ENCODE measurements at regions not wholly inside any gene's neighbourhood (a gene's known extent, or its start where the extent isn't known, plus 50 kb on each side); places are given as distances from the start of the nearest gene placed in this dataset.
"Not testable (repeated sequence)": the region's sequence is repeated elsewhere in the genome, so short reads cannot be mapped to it uniquely, and the experiment has no call there.

- H4K8ac ChIP-seq (ENCODE audit: low read length) = no peak overlapping the region
- H2AFZ ChIP-seq (ENCODE audit: low read depth, low read length) = no peak overlapping the region
- H3K4me1 ChIP-seq (ENCODE audit: control insufficient read depth, insufficient read depth, low read depth, low read length) = no peaks in the 10 kb centered on the region
- no peak overlapping the region for H2AK5ac ChIP-seq (ENCODE audit: low read length, severe bottlenecking)
- DNase-seq = no peak
- H3K9me3 ChIP-seq (ENCODE audit: control insufficient read depth, low read length) = no peaks in the 10 kb centered on the region
- H3K23ac ChIP-seq (ENCODE audit: low read length in 2 of 2) = no peak overlapping the region
- no peak overlapping the region for H2BK15ac ChIP-seq (ENCODE audit: low read depth, poor library complexity, severe bottlenecking)
- peaks cover 0 to 52% of the 10 kb centered on the region in 2 experiments for H3K27me3 ChIP-seq (ENCODE audit: control insufficient read depth in 1 of 2, insufficient read depth in 1 of 2, low read length in 2 of 2)
- H3K27ac ChIP-seq (ENCODE audit: low read length, poor library complexity, severe bottlenecking) = no peak overlapping the region
- H3K18ac ChIP-seq (ENCODE audit: low read depth in 1 of 2, low read length in 2 of 2) = no peak overlapping the region
- H3K36me3 ChIP-seq (ENCODE audit: control insufficient read depth in 1 of 2, insufficient read depth in 2 of 2, low read depth in 1 of 2, low read length in 2 of 2) = no peaks in the 10 kb centered on the region
- H2BK120ac ChIP-seq (ENCODE audit: low read depth, low read length) = no peak overlapping the region
- H2BK5ac ChIP-seq (ENCODE audit: low read depth, low read length, poor library complexity, severe bottlenecking) = no peak overlapping the region
- no peak overlapping the region for H3K4me3 ChIP-seq (ENCODE audit: insufficient read depth in 1 of 2, low read depth in 1 of 2, low read length in 2 of 2)
- H2BK12ac ChIP-seq (ENCODE audit: low read length in 2 of 2) = no peak overlapping the region
- no peak overlapping the region for H3K4me2 ChIP-seq (ENCODE audit: low read length, poor library complexity, severe bottlenecking)
- no peaks in the 10 kb centered on the region for H3K79me1 ChIP-seq (replicated peaks; ENCODE audit: low read length, poor library complexity, severe bottlenecking)
- WGBS = 80% methylated on average over 1 of the region's 3 CpGs
- H3K4ac ChIP-seq (ENCODE audit: low read depth in 1 of 2, low read length in 2 of 2) = no peak overlapping the region
- no peak overlapping the region for H4K91ac ChIP-seq (ENCODE audit: low read length)
- H3K9ac ChIP-seq (ENCODE audit: low read length) = peak overlapping the region; percentile 70
- H3K14ac ChIP-seq (ENCODE audit: low read length in 2 of 2) = no peak overlapping the region
Measured at GRCh38 chrX:40878766-40879165, 143.4 kb upstream of the MED14 start.

- DNase-seq = not testable (repeated sequence)
Measured at GRCh38 chrX:40879172-40879571, 143.8 kb upstream of the MED14 start.

GRCh38 chrX:40880712-40881111, 145.4 kb upstream of the MED14 start:
- Histone ChIP-seq H3K9ac (ENCODE audit: low read length) (no peak overlapping the region), H3K9me3 (ENCODE audit: control insufficient read depth, low read length) (no peaks in the 10 kb centered on the region), H2BK12ac (ENCODE audit: low read length in 2 of 2) (no peak overlapping the region), H3K27ac (ENCODE audit: low read length, poor library complexity, severe bottlenecking) (no peak overlapping the region), H3K27me3 (ENCODE audit: control insufficient read depth in 1 of 2, insufficient read depth in 1 of 2, low read length in 2 of 2) (peaks cover 0 to 37% of the 10 kb centered on the region in 2 experiments), H3K79me1 (replicated peaks; ENCODE audit: low read length, poor library complexity, severe bottlenecking) (no peaks in the 10 kb centered on the region), H3K23ac (ENCODE audit: low read length in 2 of 2) (no peak overlapping the region), H3K4ac (ENCODE audit: low read depth in 1 of 2, low read length in 2 of 2) (no peak overlapping the region), H3K4me1 (ENCODE audit: control insufficient read depth, insufficient read depth, low read depth, low read length) (no peaks in the 10 kb centered on the region), H3K18ac (ENCODE audit: low read depth in 1 of 2, low read length in 2 of 2) (no peak overlapping the region), H2AK5ac (ENCODE audit: low read length, severe bottlenecking) (no peak overlapping the region), H2BK5ac (ENCODE audit: low read depth, low read length, poor library complexity, severe bottlenecking) (no peak overlapping the region), H2BK120ac (ENCODE audit: low read depth, low read length) (no peak overlapping the region), H4K91ac (ENCODE audit: low read length) (no peak overlapping the region), H4K8ac (ENCODE audit: low read length) (no peak overlapping the region), H3K36me3 (ENCODE audit: control insufficient read depth in 1 of 2, insufficient read depth in 2 of 2, low read depth in 1 of 2, low read length in 2 of 2) (no peaks in the 10 kb centered on the region), H3K14ac (ENCODE audit: low read length in 2 of 2) (no peak overlapping the region), H3K4me2 (ENCODE audit: low read length, poor library complexity, severe bottlenecking) (no peak overlapping the region), H3K4me3 (ENCODE audit: insufficient read depth in 1 of 2, low read depth in 1 of 2, low read length in 2 of 2) (no peak overlapping the region), H2BK15ac (ENCODE audit: low read depth, poor library complexity, severe bottlenecking) (no peak overlapping the region), H2AFZ (ENCODE audit: low read depth, low read length) (no peak overlapping the region)
- no peak for DNase-seq
- 89% methylated on average over 3 of the region's 3 CpGs for WGBS

More at GRCh38 chrX:40879172-40879571, 143.8 kb upstream of the MED14 start:
- not testable (repeated sequence) for H3K23ac ChIP-seq (ENCODE audit: low read length in 2 of 2); H2BK120ac ChIP-seq (ENCODE audit: low read depth, low read length); H4K8ac ChIP-seq (ENCODE audit: low read length); H3K9me3 ChIP-seq (ENCODE audit: control insufficient read depth, low read length); H3K4ac ChIP-seq (ENCODE audit: low read depth in 1 of 2, low read length in 2 of 2); H2AK5ac ChIP-seq (ENCODE audit: low read length, severe bottlenecking); H2AFZ ChIP-seq (ENCODE audit: low read depth, low read length); H2BK5ac ChIP-seq (ENCODE audit: low read depth, low read length, poor library complexity, severe bottlenecking); H3K27ac ChIP-seq (ENCODE audit: low read length, poor library complexity, severe bottlenecking); H3K4me3 ChIP-seq (ENCODE audit: insufficient read depth in 1 of 2, low read depth in 1 of 2, low read length in 2 of 2); H3K79me1 ChIP-seq (replicated peaks; ENCODE audit: low read length, poor library complexity, severe bottlenecking); H3K4me2 ChIP-seq (ENCODE audit: low read length, poor library complexity, severe bottlenecking); H4K91ac ChIP-seq (ENCODE audit: low read length); H3K18ac ChIP-seq (ENCODE audit: low read depth in 1 of 2, low read length in 2 of 2); H3K36me3 ChIP-seq (ENCODE audit: control insufficient read depth in 1 of 2, insufficient read depth in 2 of 2, low read depth in 1 of 2, low read length in 2 of 2); H3K9ac ChIP-seq (ENCODE audit: low read length); H2BK15ac ChIP-seq (ENCODE audit: low read depth, poor library complexity, severe bottlenecking); H2BK12ac ChIP-seq (ENCODE audit: low read length in 2 of 2); H3K4me1 ChIP-seq (ENCODE audit: control insufficient read depth, insufficient read depth, low read depth, low read length); H3K14ac ChIP-seq (ENCODE audit: low read length in 2 of 2)
- H3K27me3 ChIP-seq (ENCODE audit: control insufficient read depth in 1 of 2, insufficient read depth in 1 of 2, low read length in 2 of 2) = peaks cover 0 to 52% of the 10 kb centered on the region in 2 experiments
- WGBS = 32% methylated on average over 4 of the region's 6 CpGs

GRCh38 chrX:40883021-40883619, 147.8 kb upstream of the MED14 start:
- no peak overlapping the region for H3K14ac ChIP-seq (ENCODE audit: low read length in 2 of 2)
- no peaks in the 10 kb centered on the region for H3K4me1 ChIP-seq (ENCODE audit: control insufficient read depth, insufficient read depth, low read depth, low read length)
- no peak for DNase-seq
- no peaks in the 10 kb centered on the region for H3K9me3 ChIP-seq (ENCODE audit: control insufficient read depth, low read length)
- no peak overlapping the region for H3K4me2 ChIP-seq (ENCODE audit: low read length, poor library complexity, severe bottlenecking)
- H2AK5ac ChIP-seq (ENCODE audit: low read length, severe bottlenecking) = no peak overlapping the region
- H3K36me3 ChIP-seq (ENCODE audit: control insufficient read depth in 1 of 2, insufficient read depth in 2 of 2, low read depth in 1 of 2, low read length in 2 of 2) = no peaks in the 10 kb centered on the region
- H3K27me3 ChIP-seq (ENCODE audit: control insufficient read depth in 1 of 2, insufficient read depth in 1 of 2, low read length in 2 of 2) = peaks cover 0 to 28% of the 10 kb centered on the region in 2 experiments
- no peak overlapping the region for H2BK120ac ChIP-seq (ENCODE audit: low read depth, low read length)
- 95% methylated on average over 6 of the region's 7 CpGs for WGBS
- no peak overlapping the region for H2BK15ac ChIP-seq (ENCODE audit: low read depth, poor library complexity, severe bottlenecking)
- no peak overlapping the region for H3K18ac ChIP-seq (ENCODE audit: low read depth in 1 of 2, low read length in 2 of 2)
- no peak overlapping the region for H2BK12ac ChIP-seq (ENCODE audit: low read length in 2 of 2)
- H3K4ac ChIP-seq (ENCODE audit: low read depth in 1 of 2, low read length in 2 of 2) = no peak overlapping the region
- H2AFZ ChIP-seq (ENCODE audit: low read depth, low read length) = no peak overlapping the region
- no peak overlapping the region for H4K8ac ChIP-seq (ENCODE audit: low read length)
- no peak overlapping the region for H3K23ac ChIP-seq (ENCODE audit: low read length in 2 of 2)
- no peak overlapping the region for H3K27ac ChIP-seq (ENCODE audit: low read length, poor library complexity, severe bottlenecking)
- no peak overlapping the region for H4K91ac ChIP-seq (ENCODE audit: low read length)
- H3K79me1 ChIP-seq (replicated peaks; ENCODE audit: low read length, poor library complexity, severe bottlenecking) = no peaks in the 10 kb centered on the region
- H2BK5ac ChIP-seq (ENCODE audit: low read depth, low read length, poor library complexity, severe bottlenecking) = no peak overlapping the region
- H3K9ac ChIP-seq (ENCODE audit: low read length) = no peak overlapping the region
- no peak overlapping the region for H3K4me3 ChIP-seq (ENCODE audit: insufficient read depth in 1 of 2, low read depth in 1 of 2, low read length in 2 of 2)

Data from mesenchymal stem cell (in vitro differentiated cells and primary cell).